ENCODE measurements at regions not wholly inside any gene's neighbourhood (a gene's known extent, or its start where the extent isn't known, plus 50 kb on each side); places are given as distances from the start of the nearest gene placed in this dataset.

DNA sequence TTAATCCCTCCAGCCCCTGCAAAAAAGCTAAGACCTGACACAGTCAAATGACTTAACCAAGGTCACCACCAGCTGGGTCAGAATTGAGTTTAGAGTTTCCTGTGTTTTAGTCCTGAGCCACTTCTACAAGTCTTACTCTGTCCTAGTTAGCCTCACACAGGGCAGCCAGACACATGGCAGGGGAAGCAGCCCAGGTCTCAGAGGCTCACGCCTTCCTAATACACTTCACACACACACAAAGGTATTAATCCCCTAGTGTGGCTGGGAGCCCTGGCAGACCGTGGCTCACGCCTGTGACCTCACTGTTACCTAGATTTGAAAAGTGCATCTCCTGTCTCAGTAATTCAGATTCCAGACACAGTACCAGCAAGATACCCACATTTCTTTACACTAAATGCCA, 77.4 kb upstream of the WWC1 start:
- TF ChIP-seq EZH2 (IDR thresholded peaks at IDR 0.05; ENCODE audit: borderline replicate concordance, insufficient read depth, low read depth, low read length, poor library complexity, severe bottlenecking) (no peak), CTCF (IDR thresholded peaks at IDR 0.05) (no peak)
- H3K4me3 Mint-ChIP-seq, result no peak overlapping the region
- no peaks in the 10 kb centered on the region for H4K20me1 ChIP-seq (ENCODE audit: control insufficient read depth, insufficient read depth, low read length, poor library complexity, severe bottlenecking)
- intact Hi-C loops (cut with micrococcal nuclease), result no loop called here
- no peaks in the 10 kb centered on the region for H3K4me1 ChIP-seq (ENCODE audit: control insufficient read depth in 2 of 2, insufficient read depth in 2 of 2, low read length in 2 of 2)
- WGBS (ENCODE audit: insufficient coverage), result 93% methylated on average over 3 of the region's 3 CpGs
- no peak for ATAC-seq (ENCODE audit: low read depth)
- no peaks in the 10 kb centered on the region for H3K9me3 Mint-ChIP-seq (ENCODE audit: insufficient read depth)
- no peaks in the 10 kb centered on the region for H3K4me1 Mint-ChIP-seq
- POLR2A ChIA-PET, result no interaction called here
- no peak overlapping the region for H2AFZ ChIP-seq (ENCODE audit: insufficient read depth, low read depth, low read length, poor library complexity, severe bottlenecking)
- peaks cover 0 to 2% (median 0%) of the 10 kb centered on the region in 4 experiments for H3K27me3 ChIP-seq (replicated peaks in 1 of 4; ENCODE audit: control extremely low read depth in 1 of 4, control insufficient read depth in 3 of 4, insufficient read depth in 4 of 4, low read length in 3 of 4)
- H3K27ac Mint-ChIP-seq, result no peak overlapping the region
- no peak for DNase-seq
- no peak overlapping the region for H3K4me2 ChIP-seq (replicated peaks; ENCODE audit: low read depth, low read length, poor library complexity, severe bottlenecking)
- H3K9ac ChIP-seq (ENCODE audit: low read length), result no peak overlapping the region
- no peak overlapping the region for H3K27ac ChIP-seq (ENCODE audit: low read length in 2 of 2)
- H3K36me3 ChIP-seq (replicated peaks in 1 of 2; ENCODE audit: control extremely low read depth in 1 of 2, control insufficient read depth in 1 of 2, extremely low read depth in 1 of 2, insufficient read depth in 2 of 2, low read length in 1 of 2), result no peaks in the 10 kb centered on the region
- no peaks in the 10 kb centered on the region for H3K79me2 ChIP-seq (ENCODE audit: control insufficient read depth, insufficient read depth, low read length)
- H3K27me3 Mint-ChIP-seq, result peaks cover 11% of the 10 kb centered on the region
- H3K4me3 ChIP-seq (ENCODE audit: control extremely low read depth in 1 of 5, extremely low read depth in 1 of 5, insufficient read depth in 1 of 5, low read depth in 2 of 5, low read length in 4 of 5), result no peak overlapping the region
- no peaks in the 10 kb centered on the region for H3K9me3 ChIP-seq (ENCODE audit: control extremely low read depth in 1 of 3, control insufficient read depth in 2 of 3, insufficient read depth in 1 of 3, low read length in 2 of 3)
- CTCF ChIA-PET, result no interaction called here

GRCh38 chr5:168214886-168215285, 76.6 kb upstream of the WWC1 start:
- Histone ChIP-seq H3K9ac (ENCODE audit: low read length) (no peak overlapping the region), H2AFZ (ENCODE audit: insufficient read depth, low read depth, low read length, poor library complexity, severe bottlenecking) (no peak overlapping the region), H3K36me3 (replicated peaks in 1 of 2; ENCODE audit: control extremely low read depth in 1 of 2, control insufficient read depth in 1 of 2, extremely low read depth in 1 of 2, insufficient read depth in 2 of 2, low read length in 1 of 2) (no peaks in the 10 kb centered on the region), H4K20me1 (ENCODE audit: control insufficient read depth, insufficient read depth, low read length, poor library complexity, severe bottlenecking) (no peaks in the 10 kb centered on the region), H3K4me2 (replicated peaks; ENCODE audit: low read depth, low read length, poor library complexity, severe bottlenecking) (no peak overlapping the region), H3K9me3 (ENCODE audit: control extremely low read depth in 1 of 3, control insufficient read depth in 2 of 3, insufficient read depth in 1 of 3, low read length in 2 of 3) (no peaks in the 10 kb centered on the region), H3K27ac (ENCODE audit: low read length in 2 of 2) (no peak overlapping the region), H3K27me3 (replicated peaks in 1 of 4; ENCODE audit: control extremely low read depth in 1 of 4, control insufficient read depth in 3 of 4, insufficient read depth in 4 of 4, low read length in 3 of 4) (peaks cover 0 to 3% (median 1%) of the 10 kb centered on the region in 4 experiments), H3K4me1 (ENCODE audit: control insufficient read depth in 2 of 2, insufficient read depth in 2 of 2, low read length in 2 of 2) (no peaks in the 10 kb centered on the region), H3K79me2 (ENCODE audit: control insufficient read depth, insufficient read depth, low read length) (no peaks in the 10 kb centered on the region), H3K4me3 (ENCODE audit: control extremely low read depth in 1 of 5, extremely low read depth in 1 of 5, insufficient read depth in 1 of 5, low read depth in 2 of 5, low read length in 4 of 5) (no peak overlapping the region)
- H3K4me3 Mint-ChIP-seq, result no peak overlapping the region
- no peak overlapping the region for H3K27ac Mint-ChIP-seq
- DNase-seq (no peak), ATAC-seq (ENCODE audit: low read depth) (no peak)
- H3K27me3 Mint-ChIP-seq, result peaks cover 11% of the 10 kb centered on the region
- no peaks in the 10 kb centered on the region for H3K9me3 Mint-ChIP-seq (ENCODE audit: insufficient read depth)
- peaks cover 5% of the 10 kb centered on the region for H3K4me1 Mint-ChIP-seq
- 97% methylated on average over 10 of the region's 13 CpGs for WGBS (ENCODE audit: insufficient coverage)
- TF ChIP-seq CTCF (IDR thresholded peaks at IDR 0.05), result no peak
- no peak for TF ChIP-seq EZH2 (IDR thresholded peaks at IDR 0.05; ENCODE audit: borderline replicate concordance, insufficient read depth, low read depth, low read length, poor library complexity, severe bottlenecking)
- CTCF ChIA-PET, result no interaction called here
- POLR2A ChIA-PET, result no interaction called here
- intact Hi-C loops (cut with micrococcal nuclease), result no loop called here
